OCI-LY1 (cell line): ENCODE measurements at regions not wholly inside any gene's neighbourhood (a gene's known extent, or its start where the extent isn't known, plus 50 kb on each side); places are given as distances from the start of the nearest gene placed in this dataset.

Source experiments
- H2AFZ ChIP-seq: fragments of 200-600 bp; sonication (generic), shearing (Covaris generic); 2 replicates; pipeline ENCODE4 v1.6.0; 2014; ENCODE audit warnings: antibody characterized with exemption, mild to moderate bottlenecking, low read length
- H3F3A ChIP-seq: fragments of 200-600 bp; sonication (generic), shearing (Covaris generic); 2 replicates; pipeline ENCODE4 v1.6.0; 2014; ENCODE audit warnings: mild to moderate bottlenecking, antibody characterized with exemption, low read length, moderate library complexity; ENCODE audit not compliant: insufficient read depth
- H3K27ac ChIP-seq: fragments of 200-600 bp; sonication (generic); 2 replicates; pipeline ENCODE4 v1.5.1; 2014; ENCODE audit warnings: low read length, mixed run types, mild to moderate bottlenecking, low read depth; ENCODE audit not compliant: poor library complexity, severe bottlenecking
- H3K27me3 ChIP-seq: fragments of 200-600 bp; sonication (generic); 2 replicates; pipeline ENCODE4 v1.6.0; 2014; ENCODE audit warnings: antibody characterized with exemption, mild to moderate bottlenecking, low read length, moderate library complexity; ENCODE audit not compliant: insufficient read depth
- H3K36me3 ChIP-seq: fragments of 200-600 bp; sonication (generic); 2 replicates; pipeline ENCODE4 v1.6.1; 2014; ENCODE audit warnings: mild to moderate bottlenecking, antibody characterized with exemption, low read length, moderate library complexity, mixed read lengths; ENCODE audit not compliant: insufficient read depth
- H3K4me1 ChIP-seq: fragments of 200-600 bp; sonication (generic); 2 replicates; pipeline ENCODE4 v1.5.1; 2014; ENCODE audit warnings: mild to moderate bottlenecking, low read length, moderate library complexity; ENCODE audit not compliant: insufficient read depth, severe bottlenecking
- H3K4me2 ChIP-seq: fragments of 200-600 bp; sonication (generic), shearing (Covaris generic); 2 replicates; pipeline ENCODE4 v1.6.1; 2014; ENCODE audit warnings: low read length
- H3K4me3 ChIP-seq: fragments of 200-600 bp; sonication (generic); 2 replicates; pipeline ENCODE4 v1.5.1; 2014; ENCODE audit warnings: low read length, low read depth, mild to moderate bottlenecking, mixed read lengths; ENCODE audit not compliant: poor library complexity, severe bottlenecking
- H3K79me2 ChIP-seq: fragments of 200-600 bp; shearing (Covaris generic); 2 replicates; pipeline ENCODE4 v1.6.1; 2016; ENCODE audit warnings: mixed run types, low read length, mixed read lengths; ENCODE audit not compliant: insufficient read depth
- H3K9ac ChIP-seq: fragments of 200-600 bp; sonication (generic), shearing (Covaris generic); 2 replicates; pipeline ENCODE4 v1.6.1; 2014; ENCODE audit warnings: mild to moderate bottlenecking, low read length, mixed read lengths
- H3K9me2 ChIP-seq: fragments of 200-600 bp; sonication (generic), shearing (Covaris generic); 2 replicates; pipeline ENCODE4 v1.6.1; 2014; ENCODE audit warnings: low read depth, mild to moderate bottlenecking, low read length, mixed read lengths
- H3K9me3 ChIP-seq: fragments of 200-600 bp; shearing (Covaris generic); 2 replicates; pipeline ENCODE4 v1.6.1; 2014; ENCODE audit warnings: low read length, mixed read lengths
- H4K20me1 ChIP-seq: fragments of 200-600 bp; sonication (generic), shearing (Covaris generic); 2 replicates; pipeline ENCODE4 v1.6.0; 2016; ENCODE audit warnings: mild to moderate bottlenecking, low read length; ENCODE audit not compliant: insufficient read depth
- EZH2 ChIP-seq: fragments of 200-600 bp; sonication (generic), shearing (Covaris generic); IDR thresholded peaks from 2 replicates; pipeline ENCODE4 v1.8.0; 2017; ENCODE audit warnings: borderline replicate concordance, mixed run types, mild to moderate bottlenecking, antibody characterized with exemption, low read length, moderate library complexity, mixed read lengths
- TF ChIP-seq, protein P1 (sequence below): fragments of 200-600 bp; sonication (generic), shearing (Covaris generic); IDR thresholded peaks from 2 replicates; pipeline ENCODE4 v1.5.1; 2017; ENCODE audit warnings: mild to moderate bottlenecking, antibody characterized with exemption, low read length, moderate library complexity, mixed read lengths

DNA sequence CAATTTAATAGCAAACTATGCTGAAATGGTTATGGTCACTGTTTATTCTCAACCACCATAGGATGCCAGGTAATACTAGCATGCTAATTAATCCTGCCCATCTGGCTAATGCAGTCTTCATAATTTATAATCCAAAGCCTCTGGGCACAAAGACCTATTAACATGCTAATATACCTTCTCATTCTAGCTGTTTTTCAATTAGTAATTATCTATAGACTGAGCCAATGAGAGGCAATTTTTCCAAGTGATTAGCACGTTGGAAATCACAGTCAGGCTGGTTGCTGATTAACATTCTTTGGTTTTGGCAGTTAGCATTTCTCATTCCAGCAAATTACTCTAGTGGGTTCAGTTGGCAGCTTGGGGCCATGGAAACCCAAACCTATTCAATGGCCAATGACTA is 357.2 kb downstream of the SEC23A start:
- no peaks in the 10 kb centered on the region for H3K79me2 ChIP-seq
- H3K9me3 ChIP-seq, result no peaks in the 10 kb centered on the region
- no peaks in the 10 kb centered on the region for H3K4me1 ChIP-seq

DNA sequence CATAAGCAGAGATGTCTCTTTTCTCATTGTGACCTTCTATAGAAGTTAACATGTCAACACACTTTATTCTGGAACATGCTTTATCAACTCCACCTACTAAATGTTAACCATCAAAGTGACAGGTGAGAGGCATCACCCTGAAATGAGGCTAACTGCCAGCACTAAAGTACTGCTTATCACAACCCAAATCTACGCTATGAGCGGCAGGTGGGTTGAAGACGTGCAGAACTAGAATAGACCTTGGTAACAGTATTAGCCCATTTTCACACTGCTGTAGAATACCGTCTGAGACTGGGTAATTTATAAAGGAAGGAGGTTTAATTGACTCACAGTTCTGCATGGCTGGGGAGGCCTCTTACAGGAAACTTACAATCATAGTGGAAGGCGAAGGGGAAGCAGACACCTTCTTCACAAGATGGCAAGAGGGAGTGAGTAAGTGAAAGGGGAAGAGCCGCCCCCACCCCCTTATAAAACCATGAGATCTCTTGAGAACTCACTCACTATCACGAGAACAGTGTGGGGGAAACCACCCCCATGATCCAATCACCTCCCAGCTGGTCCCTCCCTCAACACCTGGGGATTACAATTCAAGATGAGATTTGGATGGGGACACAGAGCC is 359.0 kb downstream of the SEC23A start:
- no peaks in the 10 kb centered on the region for H3F3A ChIP-seq
- no peak overlapping the region for H3K4me3 ChIP-seq
- TF ChIP-seq, protein P1, sequence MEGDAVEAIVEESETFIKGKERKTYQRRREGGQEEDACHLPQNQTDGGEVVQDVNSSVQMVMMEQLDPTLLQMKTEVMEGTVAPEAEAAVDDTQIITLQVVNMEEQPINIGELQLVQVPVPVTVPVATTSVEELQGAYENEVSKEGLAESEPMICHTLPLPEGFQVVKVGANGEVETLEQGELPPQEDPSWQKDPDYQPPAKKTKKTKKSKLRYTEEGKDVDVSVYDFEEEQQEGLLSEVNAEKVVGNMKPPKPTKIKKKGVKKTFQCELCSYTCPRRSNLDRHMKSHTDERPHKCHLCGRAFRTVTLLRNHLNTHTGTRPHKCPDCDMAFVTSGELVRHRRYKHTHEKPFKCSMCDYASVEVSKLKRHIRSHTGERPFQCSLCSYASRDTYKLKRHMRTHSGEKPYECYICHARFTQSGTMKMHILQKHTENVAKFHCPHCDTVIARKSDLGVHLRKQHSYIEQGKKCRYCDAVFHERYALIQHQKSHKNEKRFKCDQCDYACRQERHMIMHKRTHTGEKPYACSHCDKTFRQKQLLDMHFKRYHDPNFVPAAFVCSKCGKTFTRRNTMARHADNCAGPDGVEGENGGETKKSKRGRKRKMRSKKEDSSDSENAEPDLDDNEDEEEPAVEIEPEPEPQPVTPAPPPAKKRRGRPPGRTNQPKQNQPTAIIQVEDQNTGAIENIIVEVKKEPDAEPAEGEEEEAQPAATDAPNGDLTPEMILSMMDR, result no peak
- TF ChIP-seq EZH2, result no peak
- no peaks in the 10 kb centered on the region for H3K27me3 ChIP-seq
- H3K9ac ChIP-seq, result no peak overlapping the region
- no peaks in the 10 kb centered on the region for H3K4me1 ChIP-seq
- H3K27ac ChIP-seq, result no peak overlapping the region
- H3K9me2 ChIP-seq, result no peaks in the 10 kb centered on the region
- no peaks in the 10 kb centered on the region for H4K20me1 ChIP-seq
- no peak overlapping the region for H3K4me2 ChIP-seq
- no peak overlapping the region for H2AFZ ChIP-seq
- H3K36me3 ChIP-seq, result no peaks in the 10 kb centered on the region
- no peaks in the 10 kb centered on the region for H3K9me3 ChIP-seq
- H3K79me2 ChIP-seq, result no peaks in the 10 kb centered on the region

More for the DNA sequence above, 357.2 kb downstream of the SEC23A start:
- Histone ChIP-seq H3K9me2 (no peaks in the 10 kb centered on the region), H3K36me3 (no peaks in the 10 kb centered on the region), H3K9ac (no peak overlapping the region), H3K4me2 (no peak overlapping the region), H3K4me3 (no peak overlapping the region), H2AFZ (no peak overlapping the region), H3F3A (no peaks in the 10 kb centered on the region), H3K27ac (no peak overlapping the region), H4K20me1 (no peaks in the 10 kb centered on the region), H3K27me3 (no peaks in the 10 kb centered on the region)
- TF ChIP-seq EZH2, result no peak

DNA sequence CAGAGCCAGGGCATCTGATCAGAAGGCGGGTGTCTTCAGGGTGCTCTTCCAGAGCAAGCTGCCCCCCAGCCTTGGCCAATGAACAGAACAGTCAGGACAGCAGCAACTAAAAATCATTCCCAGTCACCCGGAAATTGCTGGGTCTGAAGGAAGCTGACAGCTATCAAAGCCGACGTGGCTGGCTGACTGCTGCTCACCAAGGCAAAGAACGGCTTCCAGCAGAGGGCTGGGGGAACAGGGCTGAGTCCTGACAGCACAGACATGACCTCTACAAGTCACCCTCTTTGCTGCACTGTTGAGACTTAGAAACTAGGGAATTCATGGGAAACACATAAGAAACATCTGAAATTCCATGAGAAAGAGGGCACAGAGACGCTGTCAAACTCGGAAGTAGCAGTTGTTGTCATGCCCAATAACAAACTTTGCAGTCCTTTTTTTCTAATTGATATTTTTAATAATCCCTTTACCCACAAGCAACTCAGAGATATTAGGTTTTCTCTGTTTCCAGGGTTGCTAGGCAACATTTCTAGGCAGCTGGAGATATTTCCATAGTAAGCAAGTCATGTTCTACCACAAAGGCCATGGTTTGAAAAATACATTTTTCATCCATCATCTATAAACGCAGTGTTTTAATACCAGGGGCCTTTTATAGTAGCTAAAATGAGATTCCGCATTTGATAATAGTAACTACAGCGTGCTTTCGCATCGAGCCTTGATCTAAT is 365.2 kb downstream of the SEC23A start:
- H3K9me3 ChIP-seq, result no peaks in the 10 kb centered on the region
- no peaks in the 10 kb centered on the region for H3K9me2 ChIP-seq
- no peak overlapping the region for H3K4me3 ChIP-seq
- no peak overlapping the region for H3K9ac ChIP-seq
- no peaks in the 10 kb centered on the region for H3F3A ChIP-seq
- no peaks in the 10 kb centered on the region for H3K27me3 ChIP-seq
- no peak overlapping the region for H2AFZ ChIP-seq
- H3K4me2 ChIP-seq, result no peak overlapping the region
- no peaks in the 10 kb centered on the region for H3K36me3 ChIP-seq
- no peaks in the 10 kb centered on the region for H3K4me1 ChIP-seq
- no peak for TF ChIP-seq EZH2
- TF ChIP-seq, protein P1, result no peak
- H3K79me2 ChIP-seq, result no peaks in the 10 kb centered on the region
- no peak overlapping the region for H3K27ac ChIP-seq
- no peaks in the 10 kb centered on the region for H4K20me1 ChIP-seq
